Mesenchymal stem cell (in vitro differentiated cells and primary cell): ENCODE measurements at regions not wholly inside any gene's neighbourhood (a gene's known extent, or its start where the extent isn't known, plus 50 kb on each side); places are given as distances from the start of the nearest gene placed in this dataset.
"Not testable (repeated sequence)": the region's sequence is repeated elsewhere in the genome, so short reads cannot be mapped to it uniquely, and the experiment has no call there.

Experiments
- DNase-seq: peaks from one replicate; pipeline ENCODE4 v3.0.0-alpha.2; 2013
- H2AFZ ChIP-seq: one replicate; pipeline ENCODE4 v1.6.1; 2013; ENCODE audit warnings: low read depth, mild to moderate bottlenecking, control low read depth, inconsistent platforms, low read length, moderate library complexity
- H2AK5ac ChIP-seq: 2 replicates; pipeline ENCODE4 v1.6.1; 2013; ENCODE audit warnings: low read length, moderate library complexity, mild to moderate bottlenecking, inconsistent platforms; ENCODE audit not compliant: severe bottlenecking
- H2BK120ac ChIP-seq: one replicate; pipeline ENCODE4 v1.6.1; 2013; ENCODE audit warnings: low read depth, mild to moderate bottlenecking, inconsistent platforms, low read length, moderate library complexity
- H2BK12ac ChIP-seq, 2 experiments: one replicate each; pipeline ENCODE4 v1.6.1; 2013; ENCODE audit warnings: inconsistent platforms in 2 of 2, low read length in 2 of 2, mild to moderate bottlenecking in 2 of 2, moderate library complexity in 2 of 2, control low read depth in 1 of 2
- H2BK15ac ChIP-seq: one replicate; pipeline ENCODE4 v1.6.1; 2013; ENCODE audit warnings: mild to moderate bottlenecking, low read depth, inconsistent platforms; ENCODE audit not compliant: poor library complexity, severe bottlenecking
- H2BK5ac ChIP-seq: 2 replicates; pipeline ENCODE4 v1.6.1; 2013; ENCODE audit warnings: low read depth, mild to moderate bottlenecking, low read length, control low read depth, inconsistent platforms; ENCODE audit not compliant: poor library complexity, severe bottlenecking
- H3K14ac ChIP-seq, 2 experiments: one replicate each; pipeline ENCODE4 v1.6.1; 2013; ENCODE audit warnings: inconsistent platforms in 2 of 2, low read length in 2 of 2, control low read depth in 1 of 2, mild to moderate bottlenecking in 1 of 2, moderate library complexity in 1 of 2
- H3K18ac ChIP-seq, 2 experiments: one replicate each; pipeline ENCODE4 v1.6.1; 2013; ENCODE audit warnings: inconsistent platforms in 2 of 2, low read length in 2 of 2, control low read depth in 1 of 2, low read depth in 1 of 2, mild to moderate bottlenecking in 1 of 2
- H3K23ac ChIP-seq, 2 experiments: one replicate each; pipeline ENCODE4 v1.6.1; 2013; ENCODE audit warnings: inconsistent platforms in 2 of 2, low read length in 2 of 2, mild to moderate bottlenecking in 2 of 2, moderate library complexity in 2 of 2, control low read depth in 1 of 2
- H3K27ac ChIP-seq: 2 replicates; pipeline ENCODE4 v1.5.1; 2013; ENCODE audit warnings: mild to moderate bottlenecking, moderate library complexity, low read length, control low read depth, inconsistent platforms; ENCODE audit not compliant: poor library complexity, severe bottlenecking
- H3K27me3 ChIP-seq, 2 experiments: 2 replicates each; pipeline versions ENCODE4 v1.6.1 to v1.7.0; 2013; ENCODE audit warnings: low read length in 2 of 2, mild to moderate bottlenecking in 2 of 2, moderate library complexity in 2 of 2, control low read depth in 1 of 2, inconsistent platforms in 1 of 2; ENCODE audit not compliant: control insufficient read depth in 1 of 2, insufficient read depth in 1 of 2
- H3K36me3 ChIP-seq, 2 experiments: 2 replicates each; pipeline versions ENCODE4 v1.6.1 to v1.7.0; 2013; ENCODE audit warnings: low read length in 2 of 2, control low read depth in 1 of 2, inconsistent platforms in 1 of 2, low read depth in 1 of 2, mild to moderate bottlenecking in 1 of 2; ENCODE audit not compliant: insufficient read depth in 2 of 2, control insufficient read depth in 1 of 2
- H3K4ac ChIP-seq, 2 experiments: one replicate each; pipeline ENCODE4 v1.6.1; 2013; ENCODE audit warnings: inconsistent platforms in 2 of 2, low read length in 2 of 2, mild to moderate bottlenecking in 2 of 2, moderate library complexity in 2 of 2, control low read depth in 1 of 2, low read depth in 1 of 2
- H3K4me1 ChIP-seq: 2 replicates; pipeline ENCODE4 v1.6.1; 2013; ENCODE audit warnings: low read depth, low read length, control low read depth; ENCODE audit not compliant: control insufficient read depth, insufficient read depth
- H3K4me2 ChIP-seq: 2 replicates; pipeline ENCODE4 v1.6.1; 2013; ENCODE audit warnings: low read length, mild to moderate bottlenecking, inconsistent platforms; ENCODE audit not compliant: poor library complexity, severe bottlenecking
- H3K4me3 ChIP-seq, 2 experiments: 2 replicates each; pipeline versions ENCODE4 v1.5.1 to v1.7.0; 2013; ENCODE audit warnings: low read length in 2 of 2, mild to moderate bottlenecking in 2 of 2, control low read depth in 1 of 2, low read depth in 1 of 2; ENCODE audit not compliant: insufficient read depth in 1 of 2
- H3K79me1 ChIP-seq: replicated peaks from 2 replicates; pipeline ENCODE4 v1.6.1; 2013; ENCODE audit warnings: mild to moderate bottlenecking, control low read depth, low read length, inconsistent platforms; ENCODE audit not compliant: poor library complexity, severe bottlenecking
- H3K9ac ChIP-seq: 2 replicates; pipeline ENCODE4 v1.7.0; 2013; ENCODE audit warnings: mild to moderate bottlenecking, low read length, moderate library complexity
- H3K9me3 ChIP-seq: 2 replicates; pipeline ENCODE4 v1.7.0; 2013; ENCODE audit warnings: mild to moderate bottlenecking, low read length; ENCODE audit not compliant: control insufficient read depth
- H4K8ac ChIP-seq: one replicate; pipeline ENCODE4 v1.6.1; 2013; ENCODE audit warnings: inconsistent platforms, mild to moderate bottlenecking, low read length, moderate library complexity
- H4K91ac ChIP-seq: one replicate; pipeline ENCODE4 v1.6.1; 2013; ENCODE audit warnings: mild to moderate bottlenecking, low read length, inconsistent platforms
- WGBS: methylation state at CpG from one replicate; pipeline ENCODE4 v1.1.7; 2013; ENCODE audit warnings: mixed read lengths; 5-methylcytosine and 5-hydroxymethylcytosine counted together

GRCh38 chr5:97234380-97234779 is 51.3 kb upstream of the RIOK2 start:
- not testable (repeated sequence) for H3K14ac ChIP-seq, H3K27ac ChIP-seq, H2BK12ac ChIP-seq, H2AFZ ChIP-seq, H3K79me1 ChIP-seq, H3K23ac ChIP-seq, H3K18ac ChIP-seq, H3K9me3 ChIP-seq, DNase-seq, H3K27me3 ChIP-seq, H3K4ac ChIP-seq, H4K91ac ChIP-seq, H2BK5ac ChIP-seq, H2BK120ac ChIP-seq, H2AK5ac ChIP-seq, H4K8ac ChIP-seq, H3K4me2 ChIP-seq, H3K4me1 ChIP-seq, H3K9ac ChIP-seq, H3K36me3 ChIP-seq, H3K4me3 ChIP-seq, H2BK15ac ChIP-seq
- WGBS: 100% methylated on average over 1 of the region's 1 CpG

DNA sequence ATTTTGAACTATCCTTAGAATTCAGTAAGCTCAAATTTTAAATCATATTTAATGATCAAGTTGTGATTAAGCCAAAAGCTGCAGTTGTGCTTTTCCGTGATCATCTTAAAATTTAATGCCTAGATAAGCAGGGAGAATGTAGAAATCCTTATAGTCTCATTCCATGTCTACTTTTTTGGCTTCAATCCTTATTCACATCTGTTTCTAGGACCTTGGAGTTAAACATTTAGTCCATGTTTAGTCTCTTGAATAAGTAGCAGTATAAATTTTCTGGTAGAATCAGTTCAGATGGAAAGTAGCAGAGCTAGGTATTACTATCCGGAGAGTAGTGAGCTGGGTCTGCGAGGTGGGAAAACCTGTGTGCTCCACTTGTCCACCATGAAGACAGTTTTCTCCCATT is 59.3 kb upstream of the RIOK2 start:
- WGBS: 97% methylated on average over 2 of the region's 3 CpGs
- no peak for DNase-seq
- no peak overlapping the region for H3K18ac ChIP-seq
- no peak overlapping the region for H3K23ac ChIP-seq
- H3K4me1 ChIP-seq: peaks cover 2% of the 10 kb centered on the region
- no peak overlapping the region for H4K91ac ChIP-seq
- H2BK15ac ChIP-seq: no peak overlapping the region
- no peaks in the 10 kb centered on the region for H3K27me3 ChIP-seq
- H2BK5ac ChIP-seq: no peak overlapping the region
- H3K4ac ChIP-seq: no peak overlapping the region
- H3K9ac ChIP-seq: no peak overlapping the region
- no peaks in the 10 kb centered on the region for H3K79me1 ChIP-seq
- no peak overlapping the region for H3K14ac ChIP-seq
- no peak overlapping the region for H3K4me3 ChIP-seq
- H3K4me2 ChIP-seq: no peak overlapping the region
- no peaks in the 10 kb centered on the region for H3K36me3 ChIP-seq
- H2BK120ac ChIP-seq: no peak overlapping the region
- H2AFZ ChIP-seq: no peak overlapping the region
- H3K9me3 ChIP-seq: no peaks in the 10 kb centered on the region
- H3K27ac ChIP-seq: no peak overlapping the region
- no peak overlapping the region for H2AK5ac ChIP-seq
- no peak overlapping the region for H2BK12ac ChIP-seq
- no peak overlapping the region for H4K8ac ChIP-seq

- Histone ChIP-seq H2BK120ac (no peak overlapping the region), H3K36me3 (no peaks in the 10 kb centered on the region), H2BK15ac (no peak overlapping the region), H3K4me3 (no peak overlapping the region), H3K27me3 (no peaks in the 10 kb centered on the region), H3K18ac (no peak overlapping the region), H3K14ac (no peak overlapping the region), H3K4me1 (peaks cover 2% of the 10 kb centered on the region), H2BK12ac (no peak overlapping the region), H4K8ac (no peak overlapping the region), H3K9me3 (no peaks in the 10 kb centered on the region), H3K79me1 (no peaks in the 10 kb centered on the region), H3K4me2 (no peak overlapping the region), H2AK5ac (no peak overlapping the region), H4K91ac (no peak overlapping the region), H3K27ac (no peak overlapping the region), H2AFZ (no peak overlapping the region), H2BK5ac (no peak overlapping the region), H3K23ac (no peak overlapping the region), H3K4ac (no peak overlapping the region), H3K9ac (peak overlapping the region; percentile 70)
- WGBS: no CpG with 5 or more reads among the region's 2 CpGs
- DNase-seq: peak; percentile 18
These were observed 60.3 kb upstream of the RIOK2 start for GRCh38 chr5:97243353-97243752.

GRCh38 chr5:97245386-97245785 is 62.3 kb upstream of the RIOK2 start:
- WGBS: 78% methylated on average over 7 of the region's 9 CpGs
- no peaks in the 10 kb centered on the region for H3K79me1 ChIP-seq
- H3K27ac ChIP-seq: no peak overlapping the region
- H3K14ac ChIP-seq: no peak overlapping the region
- no peak overlapping the region for H3K4me2 ChIP-seq
- no peak overlapping the region for H4K91ac ChIP-seq
- no peak overlapping the region for H4K8ac ChIP-seq
- no peak overlapping the region for H3K4me3 ChIP-seq
- peaks cover 5% of the 10 kb centered on the region for H3K9me3 ChIP-seq
- H3K18ac ChIP-seq: no peak overlapping the region
- no peak overlapping the region for H3K23ac ChIP-seq
- H2BK120ac ChIP-seq: no peak overlapping the region
- H3K4me1 ChIP-seq: peaks cover 2% of the 10 kb centered on the region
- no peaks in the 10 kb centered on the region for H3K27me3 ChIP-seq
- no peak overlapping the region for H2BK5ac ChIP-seq
- H2AFZ ChIP-seq: no peak overlapping the region
- no peak overlapping the region for H2BK12ac ChIP-seq
- no peaks in the 10 kb centered on the region for H3K36me3 ChIP-seq
- H3K9ac ChIP-seq: no peak overlapping the region
- H3K4ac ChIP-seq: no peak overlapping the region
- no peak overlapping the region for H2BK15ac ChIP-seq
- no peak overlapping the region for H2AK5ac ChIP-seq
- DNase-seq: no peak
